CD4-positive, alpha-beta T cell treated with Interleukin-2 at 100 ng/mL for 4 hours (primary cell): ENCODE measurements at regions not wholly inside any gene's neighbourhood (a gene's known extent, or its start where the extent isn't known, plus 50 kb on each side); places are given as distances from the start of the nearest gene placed in this dataset.
A peak's percentile ranks its signal among the peaks of the same experiment; 100 is the strongest.

Experiments
- DNase-seq: peaks from one replicate; pipeline ENCODE4 v3.0.0-alpha.2; 2020; ENCODE audit warnings: low spot score

DNA sequence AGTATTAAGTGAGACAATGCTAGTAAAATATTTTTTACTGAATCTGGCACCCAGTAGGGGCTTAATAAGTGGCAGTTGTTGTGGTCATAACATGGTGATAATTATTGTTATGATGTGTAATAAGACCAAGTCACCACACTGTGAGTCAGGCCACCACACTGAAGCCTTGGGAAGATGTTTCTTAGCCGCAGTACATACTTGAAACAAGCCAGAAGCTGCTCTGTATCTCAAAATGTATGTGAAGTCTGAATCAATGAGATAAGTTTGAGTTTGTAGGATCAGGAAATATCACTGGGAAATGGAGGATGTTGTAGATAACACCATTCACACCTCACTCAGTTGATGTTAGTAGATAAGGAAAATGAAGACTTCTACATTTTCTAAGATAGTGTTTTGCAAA is 51.3 kb upstream of the PTPN3 start:
- no peak for DNase-seq

DNA sequence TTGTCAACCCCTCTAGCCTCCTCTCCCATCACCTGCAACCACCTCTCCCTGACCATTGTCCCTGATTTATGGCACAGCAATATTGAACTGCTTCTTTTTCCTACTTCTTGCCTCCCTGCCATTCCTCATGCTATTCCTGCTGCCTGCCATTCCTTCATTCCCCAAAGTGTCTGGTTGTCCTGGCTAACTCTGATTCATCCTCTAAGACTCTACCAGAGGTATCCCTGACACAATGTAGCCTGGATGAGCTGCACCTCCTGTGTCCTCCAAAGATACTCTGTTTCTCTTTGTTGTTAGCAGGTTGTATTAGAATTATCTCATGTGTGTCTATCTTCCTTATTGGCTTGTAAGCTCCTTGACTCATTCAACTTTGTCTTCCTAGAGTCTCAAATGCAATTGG is 53.5 kb upstream of the PTPN3 start:
- no peak for DNase-seq

DNA sequence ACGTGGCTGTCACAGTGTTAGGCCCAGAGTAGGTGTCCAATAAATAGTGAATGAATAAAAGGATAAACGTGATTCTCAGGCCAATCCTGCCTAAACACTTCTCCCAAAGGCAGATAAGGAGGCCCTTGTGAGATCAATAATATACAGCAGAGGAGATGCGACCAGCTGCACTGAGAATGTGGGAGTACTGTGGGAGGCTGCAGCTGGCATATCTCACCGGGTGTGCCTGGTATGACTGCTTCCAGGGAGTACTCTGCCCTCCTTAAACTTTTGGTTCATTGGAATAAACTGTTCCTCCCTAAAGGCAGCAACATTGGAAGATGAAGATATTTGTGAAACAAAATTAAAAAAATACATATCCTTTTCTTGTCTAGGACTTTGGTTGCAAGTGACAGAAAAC is 57.1 kb upstream of the PTPN3 start:
- no peak for DNase-seq

DNA sequence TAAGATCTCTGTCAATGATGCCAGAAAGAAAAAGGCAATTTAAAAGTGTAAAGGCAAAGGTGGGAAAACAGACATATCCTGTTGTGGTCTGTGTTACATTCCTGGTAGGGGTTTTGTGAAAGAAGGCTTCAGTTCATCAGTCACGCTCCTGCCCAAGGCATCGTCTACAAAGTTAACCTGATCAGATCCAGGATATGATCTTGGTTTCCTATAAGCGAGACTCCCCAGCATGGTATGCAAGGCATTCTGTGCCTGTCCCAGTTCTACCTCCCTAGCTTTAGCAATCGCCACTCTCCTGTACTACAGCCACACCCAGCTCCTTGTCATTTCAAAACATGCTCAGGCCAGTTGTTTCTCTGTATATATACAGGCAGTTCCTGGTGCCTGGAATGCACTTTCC is 58.0 kb upstream of the PTPN3 start:
- no peak for DNase-seq

DNA sequence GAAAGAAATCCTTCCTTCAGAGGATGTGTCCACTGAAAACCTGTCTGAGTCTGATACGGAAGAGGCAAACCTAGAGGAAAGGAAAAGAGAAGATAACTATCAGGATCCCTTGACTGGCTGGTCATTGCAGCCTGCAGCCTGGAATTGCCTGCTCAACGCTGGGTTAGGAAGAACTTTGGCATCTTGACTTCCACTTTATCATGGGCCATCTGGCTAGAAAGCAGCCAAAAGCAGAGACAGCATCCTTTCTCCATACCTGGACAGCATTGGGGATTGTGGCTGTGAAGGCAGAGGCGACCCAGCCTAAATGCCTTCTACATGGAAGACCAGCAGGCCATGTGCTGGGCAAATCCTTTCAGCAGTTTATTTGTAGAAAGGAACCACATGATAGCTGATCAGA is 58.7 kb upstream of the PTPN3 start:
- no peak for DNase-seq

DNA sequence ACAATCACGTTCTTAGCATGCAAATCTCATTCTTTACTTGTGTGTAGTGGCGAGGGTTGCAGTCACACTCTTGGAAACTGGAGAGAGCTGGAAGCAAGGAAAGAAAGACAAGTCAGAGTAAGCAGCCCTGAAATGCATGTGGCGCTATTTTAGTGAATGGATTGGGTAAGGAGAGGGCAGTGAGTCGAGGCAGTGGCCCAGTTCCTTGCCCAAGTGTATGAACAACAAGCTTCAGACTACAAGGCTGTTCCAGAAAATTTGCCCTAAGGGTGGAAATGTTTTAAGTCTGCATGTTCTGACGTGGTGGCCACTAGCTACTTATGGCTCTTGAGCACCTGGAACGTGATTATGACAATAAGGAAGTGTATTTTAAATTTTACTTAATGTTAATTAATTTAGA is 59.4 kb upstream of the PTPN3 start:
- no peak for DNase-seq

DNA sequence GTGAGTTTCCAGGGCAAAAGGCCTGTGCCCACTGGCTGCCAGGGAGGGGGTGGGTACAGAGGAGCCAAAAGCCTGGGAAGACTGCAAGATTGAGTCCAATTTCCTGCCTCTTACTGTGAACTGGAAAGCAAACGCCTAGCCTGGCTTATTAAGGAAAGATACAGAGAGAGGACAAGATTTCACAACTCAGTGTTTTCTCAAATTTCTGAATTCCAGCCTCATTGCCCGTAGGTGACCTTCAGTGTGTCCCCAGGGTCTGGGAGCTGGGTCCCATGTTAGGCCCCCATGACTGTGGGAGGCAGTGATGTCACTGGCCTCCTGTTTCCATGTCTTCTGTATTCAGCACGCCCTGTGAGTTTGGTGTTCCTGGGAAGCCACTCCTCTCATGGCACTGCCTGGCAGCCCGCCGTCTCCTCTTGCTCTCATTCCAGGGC is 60.6 kb upstream of the PTPN3 start:
- DNase-seq = no peak

DNA sequence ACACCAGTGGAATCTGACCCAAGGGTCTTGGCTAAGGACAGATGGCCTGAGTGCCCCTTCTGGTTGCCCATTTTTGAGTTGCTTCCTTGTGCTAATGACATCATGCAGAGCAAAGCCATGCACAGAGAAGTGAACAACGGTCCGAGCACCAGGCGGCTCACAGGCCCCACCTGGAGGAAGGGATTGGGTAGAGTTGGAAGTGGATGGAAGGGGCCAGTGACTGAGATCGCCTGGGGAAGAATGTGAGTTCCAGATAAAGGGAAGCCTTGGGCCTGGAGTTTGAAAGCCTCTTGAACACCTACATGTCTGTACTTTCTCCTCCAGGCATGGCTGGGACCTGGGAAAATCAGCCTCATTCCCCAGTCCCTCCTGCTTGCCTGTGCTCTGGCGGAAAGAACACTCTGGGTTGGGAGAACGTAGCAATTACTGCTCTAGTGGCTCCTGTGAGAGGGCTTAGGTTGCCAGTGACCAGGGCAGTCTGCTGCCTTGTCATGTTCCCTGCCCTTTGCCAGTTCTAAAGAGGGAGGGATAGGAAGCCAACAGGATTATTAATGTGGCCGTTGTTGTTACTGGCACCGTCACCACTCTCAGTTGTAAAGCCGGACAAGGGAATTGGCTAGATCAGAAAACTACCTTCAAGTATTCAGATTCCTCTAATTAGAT is 62.5 kb upstream of the PTPN3 start:
- no peak for DNase-seq

DNA sequence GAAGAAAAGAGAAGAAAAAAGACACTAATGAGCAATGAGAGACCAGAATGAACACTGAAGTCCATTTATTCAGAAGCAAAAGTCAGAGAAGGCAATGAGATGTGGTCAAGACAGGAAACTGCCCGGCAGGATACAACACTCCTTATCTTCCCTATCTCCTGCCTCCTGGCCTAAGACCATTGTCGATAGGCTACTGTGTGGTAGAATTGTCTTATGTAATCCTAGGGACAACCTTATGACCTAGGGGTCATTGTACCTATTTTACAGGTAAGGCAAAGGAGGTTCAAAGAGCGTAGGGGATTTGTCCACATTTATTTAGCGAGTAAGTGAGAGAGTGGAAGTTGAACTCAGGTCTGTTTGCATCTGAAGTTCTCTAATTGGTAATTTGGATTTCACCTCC is 63.0 kb upstream of the PTPN3 start:
- no peak for DNase-seq

DNA sequence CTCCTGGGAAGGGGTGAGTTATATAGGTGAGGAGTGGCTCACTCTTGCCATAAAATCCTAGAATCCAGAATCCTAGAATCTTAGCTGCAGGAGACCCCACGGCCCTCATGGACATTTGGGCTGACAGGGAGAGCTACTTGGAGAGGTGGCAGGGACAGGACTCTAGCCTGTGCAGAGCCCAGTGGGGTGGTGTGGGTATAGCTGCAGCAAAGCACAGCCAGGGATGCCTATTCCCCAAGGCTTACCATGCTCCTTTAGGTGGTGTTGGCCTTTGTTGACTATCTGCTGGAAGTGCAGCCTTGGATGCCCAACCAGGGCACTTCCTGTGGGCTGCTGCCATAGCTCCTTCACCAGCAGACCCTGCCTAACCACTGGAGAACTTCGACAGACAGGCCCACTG is 70.0 kb upstream of the PTPN3 start:
- no peak for DNase-seq

DNA sequence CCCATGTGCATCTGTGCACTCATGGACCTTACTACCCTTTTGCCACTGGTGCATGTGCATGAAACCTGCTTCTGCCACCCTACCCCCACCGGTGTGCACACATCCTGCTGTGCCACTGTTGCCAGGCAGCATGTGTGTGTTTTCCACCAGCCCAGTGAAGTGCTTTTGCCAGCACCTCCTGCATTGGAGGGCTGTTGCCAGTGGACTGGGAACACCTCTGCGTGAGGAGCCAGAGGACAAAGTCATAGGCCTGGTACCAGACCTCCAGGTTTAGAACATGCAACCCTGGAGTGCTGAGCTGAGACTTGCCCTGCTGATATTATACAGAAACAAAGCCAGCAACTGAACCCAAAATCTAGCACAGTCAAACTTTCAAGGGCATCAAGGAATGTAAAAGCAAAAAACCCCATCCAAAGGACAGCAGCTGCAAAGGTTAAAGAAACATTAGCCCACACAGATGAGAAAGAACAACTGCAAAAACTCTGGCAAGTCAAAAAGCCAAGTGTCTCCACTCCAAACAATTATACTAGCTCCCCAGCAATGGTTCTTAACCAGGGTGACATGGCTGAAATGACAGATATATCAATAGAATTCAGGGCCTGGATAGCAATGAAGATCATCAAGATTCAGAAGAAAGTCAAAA is 70.6 kb upstream of the PTPN3 start:
- DNase-seq = no peak

DNA sequence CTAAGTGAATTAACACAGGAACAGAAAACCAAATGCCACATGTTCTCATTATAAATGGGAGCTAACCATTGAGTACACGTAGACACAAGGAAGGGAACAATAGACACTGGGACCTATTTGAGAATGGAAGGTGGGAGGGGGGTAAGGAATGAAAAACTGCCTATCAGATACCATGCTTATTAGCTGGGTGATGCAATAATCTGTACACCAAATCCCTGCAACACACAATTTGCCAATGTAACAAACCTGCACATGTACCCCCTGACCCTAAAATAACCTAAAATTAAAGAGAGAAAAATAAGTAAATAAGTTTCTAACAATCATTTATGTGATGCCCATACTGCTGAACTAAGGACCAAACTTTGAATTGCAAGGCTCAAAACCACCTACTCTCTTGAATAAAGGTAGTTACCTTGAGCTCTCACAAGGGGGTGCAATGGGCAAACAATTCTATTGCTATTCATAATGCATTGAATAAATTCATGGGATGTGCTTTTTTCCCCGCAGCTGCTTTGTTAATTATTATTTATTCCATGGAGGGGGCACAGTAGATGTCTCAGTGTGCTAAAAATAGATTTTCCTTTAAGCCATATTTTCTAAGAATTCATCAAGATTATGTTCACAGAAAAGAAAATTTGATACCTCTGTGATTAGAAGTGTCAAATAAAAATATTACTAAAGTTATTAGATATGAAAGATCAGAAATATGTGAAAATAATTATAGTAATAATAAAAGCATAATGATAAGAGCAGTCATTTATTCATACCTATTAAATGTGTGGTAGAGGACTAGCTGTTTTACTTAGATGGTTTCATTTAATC is 76.2 kb upstream of the PTPN3 start:
- peak; percentile 10 for DNase-seq

DNA sequence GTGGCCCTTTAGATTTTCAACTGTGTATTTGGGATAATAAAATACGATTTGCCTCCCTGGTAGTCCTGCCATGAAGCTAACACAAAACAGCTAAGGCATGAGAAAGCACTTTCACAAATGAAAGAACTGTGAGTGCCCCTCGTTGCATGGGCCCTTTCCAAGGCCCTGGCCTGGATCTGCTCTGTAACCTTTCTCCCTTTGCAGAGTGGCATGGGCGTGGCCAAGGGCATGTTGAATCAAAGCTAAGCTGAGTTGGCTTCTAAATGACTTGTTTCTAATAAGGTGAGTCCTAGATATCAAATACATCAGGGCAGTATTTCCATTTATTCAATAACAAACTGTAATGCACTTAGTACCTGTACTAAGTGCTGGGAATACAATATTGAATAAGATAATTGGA is 78.7 kb upstream of the PTPN3 start:
- DNase-seq = no peak

DNA sequence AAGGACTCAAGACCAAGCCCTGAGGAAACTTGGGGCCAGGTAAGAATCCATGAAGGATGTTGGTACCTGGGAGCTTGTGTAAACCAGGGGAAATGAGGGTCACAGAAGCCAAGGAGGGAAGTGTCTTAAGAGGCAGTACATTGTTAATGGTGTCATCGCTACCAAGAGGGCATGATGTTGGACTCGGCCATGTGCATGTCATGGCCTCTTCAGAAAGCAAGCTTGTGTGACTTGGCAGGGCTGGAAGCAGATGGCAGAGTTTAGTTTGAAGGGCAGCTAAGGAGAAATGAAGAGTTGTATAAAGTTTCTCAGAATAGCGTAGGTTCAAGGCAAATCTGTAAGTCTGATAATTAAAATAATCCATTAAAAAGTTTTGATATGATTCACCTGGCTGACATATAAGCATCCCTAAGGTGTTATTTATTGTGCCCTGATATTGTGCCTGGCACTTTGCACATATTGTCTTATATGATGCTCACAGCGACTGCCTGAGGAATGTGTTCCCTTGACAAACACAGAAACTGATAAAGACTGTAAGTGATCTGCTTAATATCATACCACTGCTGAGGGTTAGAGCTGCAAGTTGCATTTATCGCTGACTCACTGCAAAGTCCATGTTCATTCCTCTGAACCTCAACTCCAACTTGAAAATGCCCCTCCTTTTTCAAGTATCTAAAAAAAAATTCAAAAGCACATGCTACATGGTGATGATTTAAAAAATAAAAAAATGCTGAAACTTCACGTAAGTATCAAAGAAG is 81.3 kb upstream of the PTPN3 start:
- no peak for DNase-seq

DNA sequence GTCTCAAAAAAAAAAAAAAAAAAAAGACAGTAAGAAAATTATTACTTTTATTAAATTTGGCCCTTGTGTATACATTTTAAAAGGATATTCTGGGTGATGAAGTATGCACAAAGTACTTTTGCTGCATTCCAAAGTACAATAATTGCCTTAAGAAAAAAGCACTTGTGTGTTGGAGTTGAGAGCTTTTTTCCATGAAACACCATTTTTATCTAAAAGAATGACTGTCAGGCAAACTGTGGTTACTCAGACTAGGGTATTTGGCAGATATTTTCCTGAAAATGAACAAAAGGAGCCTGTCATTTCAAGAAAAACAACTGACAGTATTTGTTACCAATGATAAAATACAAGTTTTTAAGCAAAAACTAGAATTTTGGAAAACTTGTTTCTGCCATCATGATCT is 84.3 kb upstream of the PTPN3 start:
- no peak for DNase-seq

DNA sequence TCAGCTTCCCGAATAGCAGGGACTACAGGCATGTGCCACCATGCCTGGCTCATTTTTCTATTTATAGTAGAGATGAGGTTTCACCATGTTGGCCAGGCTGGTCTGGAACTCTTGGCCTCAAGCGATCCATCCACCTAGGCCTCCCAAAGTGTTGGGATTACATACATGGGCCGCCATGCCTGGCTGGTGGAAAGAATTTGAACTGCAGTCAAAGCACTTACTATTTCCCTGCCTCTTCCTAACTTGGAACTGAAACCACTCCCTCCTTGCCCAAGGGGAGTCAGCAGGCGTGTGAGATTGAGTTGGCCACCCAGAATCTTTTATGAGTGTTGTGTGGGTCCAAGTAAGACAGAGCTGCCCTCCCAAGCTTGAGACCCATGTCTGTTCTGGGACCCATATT is 86.1 kb upstream of the PTPN3 start:
- DNase-seq = no peak

DNA sequence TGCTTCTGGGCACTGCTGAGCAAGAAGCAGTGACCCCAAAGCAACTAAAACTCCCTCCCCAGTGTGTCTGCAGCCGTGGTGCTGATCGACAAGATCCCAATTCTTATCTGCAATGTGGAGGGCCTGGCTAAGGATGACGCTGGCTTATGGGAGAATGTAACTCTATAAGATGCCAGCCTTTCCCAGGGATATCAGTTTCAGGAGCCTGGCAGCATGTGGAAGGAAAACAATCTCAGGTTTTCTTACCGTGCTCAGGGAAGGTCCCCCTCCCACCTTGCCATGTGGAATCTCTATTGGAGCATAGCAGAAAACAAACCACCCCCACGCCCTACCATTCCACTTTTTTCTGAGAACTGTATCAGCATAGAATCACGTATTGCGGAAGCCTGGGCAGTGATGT is 87.7 kb upstream of the PTPN3 start:
- DNase-seq = no peak

DNA sequence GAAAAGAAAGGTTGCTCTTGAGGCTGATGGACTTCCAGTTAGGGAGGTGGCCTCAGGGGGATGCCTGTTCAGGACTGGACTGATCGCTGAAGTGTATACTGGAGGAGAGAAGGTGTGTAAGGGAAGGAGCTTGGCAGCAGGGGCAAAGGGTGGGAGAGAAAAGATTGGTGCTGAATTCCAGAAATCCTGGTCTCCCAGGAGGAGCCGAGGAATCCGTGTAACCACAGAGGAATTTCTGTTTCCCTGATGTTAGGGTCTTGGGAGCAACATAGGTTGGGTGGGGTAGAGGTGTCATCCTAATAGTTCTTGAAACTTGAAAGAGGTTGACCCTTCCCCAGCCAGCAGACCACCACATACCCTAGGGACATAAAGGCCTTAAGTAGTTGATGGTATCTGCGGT is 88.9 kb upstream of the PTPN3 start:
- DNase-seq = no peak

DNA sequence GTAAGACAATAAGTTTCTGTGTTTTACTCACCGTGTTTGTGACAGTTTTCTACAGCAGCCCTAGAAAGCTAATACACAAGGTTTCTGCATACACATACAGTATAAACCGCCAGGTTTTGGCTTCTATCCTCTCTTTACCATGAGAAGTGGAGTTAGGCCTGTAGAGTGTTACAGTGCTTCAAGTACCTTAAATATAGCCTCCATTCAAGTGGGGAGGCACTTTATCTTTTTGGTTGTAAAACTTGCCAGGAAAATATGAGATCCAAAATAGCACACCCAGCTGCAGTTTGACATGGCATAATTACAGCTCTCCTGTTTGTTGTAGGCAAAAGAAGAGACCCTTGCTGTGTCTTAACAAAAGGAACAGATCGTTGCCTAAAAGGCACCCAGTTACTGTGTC is 90.3 kb upstream of the PTPN3 start:
- no peak for DNase-seq

DNA sequence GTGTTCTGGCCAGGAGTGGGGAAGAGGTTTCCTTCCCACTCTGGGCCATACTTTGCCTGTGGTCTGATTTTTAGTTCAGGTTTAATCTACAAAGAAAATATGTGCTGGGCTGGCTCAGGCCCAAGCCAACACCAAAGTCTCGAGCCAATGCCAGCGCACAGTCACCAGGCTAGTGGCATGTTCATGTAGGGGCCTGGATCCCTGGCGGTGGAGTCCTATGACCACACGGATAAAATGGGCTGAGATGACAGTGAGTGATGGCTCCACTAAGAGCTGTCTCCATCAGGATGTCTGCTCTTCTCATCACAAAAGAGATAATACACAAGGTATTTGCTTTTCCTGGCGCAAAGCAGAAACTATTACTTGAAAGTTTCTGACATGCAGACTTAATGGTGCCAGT is 92.9 kb upstream of the PTPN3 start:
- DNase-seq = no peak

DNA sequence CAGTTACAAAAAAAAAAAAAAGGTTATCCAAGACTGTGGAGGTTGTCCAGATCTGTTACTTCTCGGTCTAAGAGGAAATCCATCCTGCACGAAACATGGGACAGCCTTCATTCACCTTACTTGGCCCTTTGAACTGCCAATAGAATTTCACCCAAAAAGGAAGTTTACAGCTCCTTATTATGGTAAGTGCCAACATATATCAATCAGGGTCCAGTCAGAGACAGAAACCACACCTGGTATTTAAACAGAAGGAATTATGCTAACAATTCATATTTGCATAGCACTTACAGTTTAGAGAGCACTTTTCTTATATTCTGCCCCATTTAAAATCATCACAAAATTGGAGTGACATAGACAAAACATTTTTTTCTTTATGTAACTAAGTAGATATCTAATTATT is 93.6 kb upstream of the PTPN3 start:
- no peak for DNase-seq

DNA sequence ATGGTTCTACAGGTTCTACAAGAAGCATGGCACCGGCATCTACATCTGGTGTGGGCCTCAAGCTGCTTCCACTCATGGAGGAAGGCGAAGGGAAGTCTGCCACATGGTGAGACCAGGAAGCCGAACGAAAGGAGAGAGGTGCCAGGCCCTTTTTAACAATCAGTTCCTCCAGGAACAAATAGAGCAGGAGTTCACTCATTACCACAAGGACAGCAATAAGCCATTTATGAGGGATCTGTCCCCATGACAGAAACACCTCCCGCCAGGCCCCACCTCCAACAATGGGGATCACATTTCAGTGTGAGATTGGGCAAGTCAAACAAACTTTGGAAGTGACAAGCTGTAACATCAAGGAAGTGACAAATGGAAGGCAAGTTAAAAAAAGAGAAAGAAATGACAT is 95.5 kb upstream of the PTPN3 start:
- DNase-seq = no peak

DNA sequence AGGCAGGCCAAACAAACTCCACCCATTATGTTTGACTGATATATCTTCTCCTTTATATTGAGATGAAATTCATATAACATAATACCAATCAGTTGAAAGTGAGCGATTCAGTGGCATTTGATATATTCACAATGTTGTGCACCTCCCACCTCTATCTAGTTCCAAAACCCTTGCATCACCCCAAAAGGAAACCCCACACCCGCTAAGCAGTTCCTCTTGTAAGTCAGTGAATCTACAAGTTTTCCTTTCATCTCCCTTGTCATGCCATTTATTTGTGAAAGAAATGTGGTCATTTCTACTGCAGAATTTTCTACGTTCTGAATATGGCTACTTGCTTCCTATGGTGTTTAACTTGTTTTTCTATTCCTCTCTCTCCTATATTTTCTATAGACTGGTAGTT is 99.4 kb upstream of the PTPN3 start:
- DNase-seq = no peak
